C4-2B (cell line): ENCODE measurements at regions not wholly inside any gene's neighbourhood (a gene's known extent, or its start where the extent isn't known, plus 50 kb on each side); places are given as distances from the start of the nearest gene placed in this dataset.
"Not testable (repeated sequence)": the region's sequence is repeated elsewhere in the genome, so short reads cannot be mapped to it uniquely, and the experiment has no call there.

ENCODE experiments used
- H3K27ac ChIP-seq: fragments of 450-650 bp; 2 replicates; pipeline ENCODE4 v1.5.1; 2017
- CTCF ChIP-seq: fragments of 450-650 bp; conservative IDR thresholded peaks from 2 replicates; pipeline ENCODE4 v1.5.1; 2017; ENCODE audit warnings: mild to moderate bottlenecking
- ZFX ChIP-seq: fragments of 450-650 bp; IDR thresholded peaks from 2 replicates; pipeline ENCODE4 v1.6.1; 2017

DNA sequence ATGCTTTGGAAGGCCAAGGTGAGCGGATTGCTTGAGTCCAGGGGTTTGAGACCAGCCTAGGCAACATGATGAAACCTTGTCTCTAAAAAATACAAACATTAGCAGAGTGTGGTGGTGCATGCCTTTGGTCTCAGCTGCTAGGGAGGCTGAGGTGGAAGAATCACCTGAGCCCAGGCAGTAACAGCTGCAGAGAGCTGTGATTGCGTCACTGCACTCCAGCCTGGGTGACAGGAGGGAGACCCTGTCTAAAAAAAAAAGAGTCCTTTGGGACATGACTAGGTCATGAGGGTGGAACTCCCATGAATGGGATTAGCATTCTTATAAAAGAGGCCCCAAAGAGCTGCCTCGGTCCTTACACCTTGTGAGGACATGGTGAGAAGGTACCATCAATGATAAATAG, 436.0 kb upstream of the NR5A2 start:
- no peak for TF ChIP-seq ZFX
- TF ChIP-seq CTCF, result no peak
- no peak overlapping the region for H3K27ac ChIP-seq

- no peak overlapping the region for H3K27ac ChIP-seq
- TF ChIP-seq ZFX, result no peak
- TF ChIP-seq CTCF, result no peak
These were observed 434.0 kb upstream of the NR5A2 start for GRCh38 chr1:199593475-199593874.

DNA sequence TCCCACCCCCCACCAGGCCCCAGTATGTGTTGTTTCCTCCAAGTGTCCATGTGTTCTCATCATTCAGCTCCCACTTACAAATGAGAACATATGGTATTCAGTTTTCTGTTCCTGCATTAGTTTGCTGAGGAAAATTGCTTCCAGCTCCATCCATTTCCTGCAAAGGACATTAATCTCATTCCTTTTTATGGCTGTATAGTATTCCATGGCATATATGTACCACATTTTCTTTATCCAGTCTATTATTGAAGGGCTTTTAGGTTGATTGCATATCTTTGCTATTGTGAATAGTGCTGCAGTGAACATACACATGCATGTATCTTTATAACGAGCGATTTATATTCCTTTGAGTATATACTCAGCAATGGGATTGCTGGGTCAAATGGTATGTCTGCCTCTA, 431.1 kb upstream of the NR5A2 start:
- not testable (repeated sequence) for H3K27ac ChIP-seq

- no peak overlapping the region for H3K27ac ChIP-seq
- TF ChIP-seq ZFX, result no peak
- no peak for TF ChIP-seq CTCF
These were observed 430.4 kb upstream of the NR5A2 start for GRCh38 chr1:199597152-199597551.

DNA sequence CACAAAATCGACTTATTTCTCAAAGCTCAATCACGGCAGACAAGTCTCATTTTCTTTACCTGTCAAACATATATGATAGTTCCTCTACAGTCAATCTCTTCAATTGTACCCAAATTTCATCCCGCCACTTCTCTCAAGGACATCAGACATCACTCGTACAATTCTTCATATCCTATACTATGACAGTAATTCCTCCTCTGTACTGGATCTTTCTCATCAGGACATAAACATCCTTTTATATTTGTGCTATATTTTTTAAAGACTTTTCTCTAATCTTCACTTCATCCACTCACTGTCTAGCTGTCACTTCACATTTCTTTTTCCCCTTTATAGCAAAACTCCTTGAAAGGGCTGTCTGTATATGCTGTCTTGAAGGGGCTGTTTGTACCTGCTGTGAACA, 419.1 kb upstream of the NR5A2 start:
- TF ChIP-seq ZFX, result no peak
- no peak for TF ChIP-seq CTCF
- no peak overlapping the region for H3K27ac ChIP-seq

DNA sequence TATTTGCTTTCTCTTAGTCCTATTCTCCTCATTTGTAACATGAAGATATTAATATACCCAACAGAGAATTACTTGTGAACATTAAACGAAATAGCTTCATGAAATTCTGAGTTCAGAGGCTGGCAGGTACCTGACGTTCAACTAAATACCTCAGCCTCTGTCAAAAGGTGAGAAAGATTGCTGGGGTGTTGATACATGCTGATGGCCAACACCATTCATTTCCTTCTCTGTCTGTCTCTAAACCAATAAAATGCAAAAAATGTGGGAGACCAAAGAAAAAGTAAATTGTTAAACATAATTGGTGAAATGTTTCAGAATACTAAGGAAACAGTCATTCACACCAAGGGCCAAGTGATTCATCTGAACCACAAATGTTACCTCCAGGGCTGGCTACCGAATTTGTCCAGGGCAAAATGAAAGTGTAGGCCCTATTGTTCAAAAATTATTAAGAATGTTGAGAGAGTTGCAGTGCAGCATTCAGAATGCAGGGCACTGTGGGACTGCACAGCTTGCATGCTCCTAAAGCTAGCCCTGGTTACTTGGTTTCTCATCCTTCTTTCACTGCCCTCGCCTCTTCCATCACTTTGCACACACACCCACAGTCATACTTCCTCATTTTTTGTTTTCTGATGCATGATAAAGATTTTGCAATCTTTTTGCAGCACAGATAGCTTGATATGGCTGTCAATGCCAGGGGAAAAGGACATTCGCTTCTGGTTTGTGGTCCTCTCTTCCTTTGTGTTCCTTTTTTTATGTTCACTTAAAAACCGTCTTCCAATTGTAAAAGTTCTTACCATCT, 414.3 kb upstream of the NR5A2 start:
- TF ChIP-seq ZFX (no peak), CTCF (no peak)
- H3K27ac ChIP-seq, result no peak overlapping the region

GRCh38 chr1:199616947-199617346, 410.6 kb upstream of the NR5A2 start:
- no peak for TF ChIP-seq CTCF
- no peak for TF ChIP-seq ZFX
- H3K27ac ChIP-seq, result no peak overlapping the region

DNA sequence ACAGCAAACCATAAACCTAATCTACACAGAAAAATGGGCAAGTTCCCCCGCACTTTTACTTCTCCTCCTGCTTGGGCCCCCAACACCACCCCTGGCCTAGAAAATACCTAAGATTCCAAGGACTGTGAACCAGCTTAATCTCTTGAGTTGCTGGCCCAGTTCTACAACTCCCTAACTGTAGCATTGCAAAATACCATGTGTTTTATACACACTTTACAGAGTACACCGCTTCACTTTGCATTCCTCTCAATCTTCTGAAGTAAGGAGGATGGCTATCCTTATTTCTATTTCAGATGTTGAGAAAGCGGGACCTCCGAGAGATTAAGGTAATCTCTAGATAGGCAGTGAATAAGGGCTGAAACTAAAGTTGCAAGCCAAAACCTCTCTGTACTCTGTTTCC, 408.3 kb upstream of the NR5A2 start:
- H3K27ac ChIP-seq, result no peak overlapping the region
- TF ChIP-seq ZFX, result no peak
- TF ChIP-seq CTCF, result no peak

DNA sequence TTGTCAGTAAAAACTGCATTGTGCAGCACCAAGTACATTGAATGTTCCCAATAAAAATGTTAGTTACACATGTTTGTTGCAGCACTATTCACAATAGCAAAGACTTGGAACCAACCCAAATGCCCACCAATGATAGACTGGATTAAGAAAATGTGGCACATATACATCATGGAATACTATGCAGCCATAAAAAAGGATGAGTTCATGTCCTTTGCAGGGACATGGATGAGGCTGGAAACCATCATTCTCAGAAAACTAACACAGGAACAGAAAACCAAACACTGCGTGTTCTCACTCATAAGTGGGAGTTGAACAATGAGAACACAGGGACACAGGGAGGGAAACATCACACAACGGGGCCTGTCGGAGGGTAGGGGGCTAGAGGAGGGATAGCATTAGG, 401.3 kb upstream of the NR5A2 start:
- not testable (repeated sequence) for H3K27ac ChIP-seq
